HG02610 (cell line): ENCODE measurements at regions not wholly inside any gene's neighbourhood (a gene's known extent, or its start where the extent isn't known, plus 50 kb on each side); places are given as distances from the start of the nearest gene placed in this dataset.
"Not testable (repeated sequence)": the region's sequence is repeated elsewhere in the genome, so short reads cannot be mapped to it uniquely, and the experiment has no call there.

Source experiments
- ATAC-seq: cut with Tn5 transposase; IDR thresholded peaks from one replicate; pipeline ENCODE4 v1.9.1; 2021; ENCODE audit warnings: mild to moderate bottlenecking, moderate library complexity; ENCODE audit not compliant: unreplicated experiment

DNA sequence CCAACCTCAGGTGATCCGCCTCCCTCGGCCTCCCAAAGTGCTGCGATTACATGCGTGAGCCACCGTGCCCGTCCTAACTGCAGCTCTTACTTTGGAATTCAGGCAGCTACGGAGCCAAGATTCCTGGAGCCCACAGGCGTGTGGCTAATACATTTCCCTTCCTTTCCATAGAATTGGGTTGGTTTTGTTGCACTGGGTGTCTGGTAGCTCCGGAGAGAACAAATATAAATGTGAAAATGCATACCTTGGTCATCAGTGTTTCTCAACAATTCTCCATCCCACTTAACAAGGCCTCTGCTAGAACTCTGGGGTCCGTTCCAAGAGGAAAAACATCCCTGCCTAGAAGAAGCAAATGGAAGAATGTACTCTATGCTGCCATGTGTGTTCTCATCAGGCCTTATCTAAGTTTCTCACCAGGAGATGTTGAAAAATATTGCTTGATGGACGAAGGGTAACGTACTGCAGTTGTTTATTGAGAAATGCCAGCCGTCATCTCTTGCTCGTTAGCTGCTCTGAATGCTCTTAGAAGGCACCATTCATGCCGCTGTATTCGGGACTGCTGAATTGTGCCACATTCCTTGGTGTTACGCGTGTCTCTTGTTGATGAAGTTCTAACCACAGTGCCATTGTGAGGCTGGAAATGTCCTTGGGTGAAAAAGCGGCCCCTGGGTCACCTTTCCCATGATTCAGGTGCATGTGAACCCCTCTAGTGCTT is 50.5 kb upstream of the CD99 start:
- no peak for ATAC-seq

DNA sequence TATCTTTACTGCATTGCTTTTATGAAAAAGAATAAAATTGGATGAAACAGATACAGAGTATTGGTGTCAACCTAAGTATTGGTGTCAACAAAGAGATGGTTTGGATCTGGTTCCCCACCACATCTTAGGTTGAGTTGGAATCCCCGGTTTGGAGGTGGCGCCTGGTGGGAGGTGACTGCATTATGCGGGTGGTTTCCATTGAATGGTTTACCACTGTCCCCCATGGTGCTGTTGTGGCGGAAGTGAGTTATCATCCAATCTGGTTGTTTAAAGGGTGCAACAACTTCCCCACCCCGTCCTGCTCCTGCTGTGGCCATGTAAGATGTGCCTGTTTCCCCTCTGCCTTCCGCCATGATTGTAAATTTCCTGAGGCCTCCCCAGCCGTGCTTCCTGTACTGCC is 52.8 kb upstream of the CD99 start:
- no peak for ATAC-seq

DNA sequence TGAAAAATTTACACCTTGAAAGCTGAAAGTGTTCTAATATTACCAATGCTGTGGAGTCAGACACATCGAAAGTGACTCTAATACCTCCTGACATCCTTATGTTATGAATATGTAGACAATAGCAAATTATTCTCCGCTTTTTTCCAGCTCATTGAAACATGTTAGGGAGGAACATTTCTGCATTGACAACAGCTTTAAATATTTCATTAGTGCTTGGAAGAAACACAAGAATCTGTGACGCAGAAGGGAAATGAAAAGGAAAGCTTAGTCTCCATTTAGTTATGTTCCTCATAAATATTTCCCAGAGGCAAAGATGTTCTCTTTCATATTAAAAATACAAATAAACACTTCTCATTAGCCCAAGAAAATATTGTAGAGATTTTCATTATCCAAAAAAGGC is 55.8 kb upstream of the CD99 start:
- no peak for ATAC-seq

DNA sequence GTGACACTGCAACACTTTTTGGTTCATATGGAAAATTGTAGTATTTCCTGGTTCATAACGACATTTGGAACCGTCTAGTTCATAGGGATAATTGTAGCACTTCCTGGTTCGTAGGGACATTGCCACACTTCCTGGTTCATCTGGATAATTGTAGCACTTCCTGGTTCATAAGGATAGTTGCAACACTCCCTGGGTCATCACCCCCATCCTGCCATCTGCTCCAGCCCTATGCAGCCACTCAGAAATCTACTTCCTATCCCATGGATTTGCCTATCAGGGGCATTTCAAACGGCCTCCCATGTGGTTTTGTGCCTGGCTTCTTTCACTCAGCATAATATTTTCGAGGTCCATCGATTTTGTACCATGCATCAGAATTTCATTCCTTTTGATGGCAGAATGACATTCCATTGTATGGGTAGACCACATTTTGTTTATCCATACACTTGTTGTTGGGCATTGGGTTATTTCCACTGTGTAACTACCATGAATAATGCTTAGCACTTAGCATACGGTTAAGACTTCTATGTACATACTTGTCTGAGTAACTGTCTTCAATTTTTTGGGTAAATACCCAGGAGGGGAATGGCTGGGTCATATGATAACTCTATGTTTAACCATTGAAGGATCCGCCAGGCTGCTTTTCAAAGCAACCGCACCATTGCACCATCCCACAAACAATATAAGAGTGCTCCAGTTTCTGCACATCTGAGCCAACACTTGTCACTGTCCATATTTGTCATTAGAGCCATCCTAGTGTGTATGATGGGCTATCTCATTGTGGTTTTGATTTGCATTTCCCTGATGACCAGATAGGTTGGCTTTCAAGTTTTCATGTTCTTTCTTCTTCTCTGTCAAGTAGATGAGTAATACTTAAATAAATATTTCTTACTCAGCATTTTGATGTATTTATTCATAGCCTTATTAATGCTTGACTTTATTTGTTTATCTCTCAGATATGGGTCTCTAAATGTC is 58.3 kb upstream of the CD99 start:
- peak; percentile 51 for ATAC-seq

DNA sequence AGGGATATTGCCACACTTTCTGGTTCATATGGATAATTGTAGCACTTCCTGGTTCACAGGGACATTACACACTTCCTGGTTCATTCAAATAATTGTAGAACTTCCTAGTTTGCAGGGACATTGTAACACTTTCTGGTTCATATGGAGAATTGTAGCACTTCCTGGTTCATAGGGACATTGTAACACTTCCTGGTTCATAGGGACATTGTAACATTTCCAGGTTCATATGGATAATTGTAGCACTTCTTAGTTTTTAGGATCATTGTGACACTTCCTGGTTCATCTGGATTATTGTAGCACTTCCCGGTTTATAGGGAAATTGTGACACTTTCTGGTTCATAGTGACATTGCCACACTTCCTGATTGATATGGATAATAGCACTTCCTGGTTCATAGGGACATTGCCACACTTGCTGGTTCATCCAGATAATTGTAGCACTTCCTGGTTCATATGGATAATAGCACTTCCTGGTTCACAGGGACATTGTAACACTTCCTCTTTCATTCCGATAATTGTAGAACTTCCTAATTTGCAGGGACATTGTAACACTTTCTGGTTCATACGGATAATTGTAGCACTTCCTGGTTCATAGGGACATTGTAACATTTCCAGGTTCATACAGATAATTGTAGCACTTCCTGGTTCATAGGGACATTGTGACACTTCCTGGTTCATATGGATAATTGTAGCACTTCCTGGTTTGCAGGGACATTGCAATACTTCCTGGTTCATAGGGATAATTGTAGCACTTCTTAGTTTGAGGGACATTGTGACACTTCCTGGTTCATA is 59.2 kb upstream of the CD99 start:
- ATAC-seq: no peak

DNA sequence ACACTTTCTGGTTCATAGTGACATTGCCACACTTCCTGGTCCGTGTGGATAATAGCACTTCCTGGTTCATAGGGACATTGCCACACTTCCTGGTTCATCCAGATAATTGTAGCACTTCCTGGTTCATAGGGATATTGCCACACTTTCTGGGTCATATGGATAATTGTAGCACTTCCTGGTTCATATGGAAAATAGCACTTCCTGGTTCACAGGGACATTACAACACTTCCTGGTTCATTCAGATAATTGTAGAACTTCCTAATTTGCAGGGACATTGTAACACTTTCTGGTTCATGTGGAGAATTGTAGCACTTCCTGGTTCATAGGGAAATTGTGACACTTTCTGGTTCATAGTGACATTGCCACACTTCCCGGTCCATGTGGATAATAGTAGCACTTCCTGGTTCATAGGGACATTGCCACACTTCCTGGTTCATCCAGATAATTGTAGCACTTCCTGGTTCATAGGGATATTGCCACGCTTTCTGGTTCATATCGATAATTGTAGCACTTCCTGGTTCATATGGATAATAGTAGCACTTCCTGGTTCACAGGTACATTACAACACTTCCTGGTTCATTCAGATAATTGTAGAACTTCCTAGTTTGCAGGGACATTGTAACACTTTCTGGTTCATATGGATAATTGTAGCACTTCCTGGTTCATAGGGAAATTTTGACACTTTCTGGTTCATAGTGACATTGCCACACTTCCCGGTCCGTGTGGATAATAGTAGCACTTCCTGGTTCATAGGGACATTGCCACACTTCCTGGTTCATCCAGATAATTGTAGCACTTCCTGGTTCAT is 60.0 kb upstream of the CD99 start:
- not testable (repeated sequence) for ATAC-seq

DNA sequence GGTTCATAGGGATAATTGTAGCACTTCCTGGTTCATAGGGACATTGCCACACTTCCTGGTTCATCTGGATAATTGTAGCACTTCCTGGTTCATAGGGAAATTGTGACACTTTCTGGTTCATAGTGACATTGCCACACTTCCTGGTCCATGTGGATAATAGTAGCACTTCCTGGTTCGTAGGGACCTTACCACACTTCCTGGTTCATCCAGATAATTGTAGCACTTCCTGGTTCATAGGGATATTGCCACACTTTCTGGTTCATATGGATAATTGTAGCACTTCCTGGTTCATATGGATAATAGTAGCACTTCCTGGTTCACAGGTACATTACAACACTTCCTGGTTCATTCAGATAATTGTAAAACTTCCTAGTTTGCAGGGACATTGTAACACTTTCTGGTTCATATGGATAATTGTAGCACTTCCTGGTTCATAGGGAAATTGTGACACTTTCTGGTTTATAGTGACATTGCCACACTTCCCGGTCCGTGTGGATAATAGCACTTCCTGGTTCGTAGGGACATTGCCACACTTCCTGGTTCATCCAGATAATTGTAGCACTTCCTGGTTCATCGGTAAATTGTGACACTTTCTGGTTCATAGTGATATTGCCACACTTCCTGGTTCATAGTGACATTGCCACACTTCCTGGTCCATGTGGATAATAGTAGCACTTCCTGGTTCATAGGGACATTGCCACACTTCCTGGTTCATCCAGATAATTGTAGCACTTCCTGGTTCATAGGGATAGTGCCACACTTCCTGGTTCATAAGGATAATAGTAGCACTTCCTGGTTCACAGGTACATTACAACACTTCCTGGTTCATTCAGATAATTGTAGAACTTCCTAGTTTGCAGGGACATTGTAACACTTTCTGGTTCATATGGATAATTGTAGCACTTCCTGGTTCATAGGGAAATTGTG is 60.8 kb upstream of the CD99 start:
- not testable (repeated sequence) for ATAC-seq

DNA sequence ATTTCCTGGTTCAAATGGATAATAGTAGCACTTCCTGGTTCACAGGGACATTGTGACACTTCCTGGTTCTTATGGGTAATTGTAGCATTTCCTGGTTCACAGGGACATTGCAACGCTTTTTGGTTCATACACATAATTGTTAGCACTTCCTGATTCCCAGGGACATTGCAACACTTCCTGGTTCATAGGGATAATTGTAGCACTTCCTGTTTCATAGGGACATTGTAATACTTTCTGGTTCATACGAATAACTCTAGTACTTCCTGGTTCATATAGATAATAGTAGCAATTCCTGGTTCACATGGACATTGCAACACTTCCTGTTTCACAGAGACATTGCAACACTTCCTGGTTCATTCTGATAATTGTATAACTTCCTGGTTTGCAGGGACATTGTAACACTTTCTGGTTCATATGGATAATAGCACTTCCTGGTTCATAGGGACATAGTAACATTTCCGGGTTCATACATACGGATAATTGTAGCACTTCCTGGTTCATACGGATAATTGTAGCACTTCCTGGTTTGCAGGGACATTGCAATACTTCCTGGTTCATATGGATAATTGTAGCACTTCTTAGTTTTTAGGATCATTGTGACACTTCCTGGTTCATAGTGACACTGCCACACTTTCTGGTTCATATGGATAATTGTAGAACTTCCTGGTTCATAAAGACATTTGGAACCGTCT is 61.6 kb upstream of the CD99 start:
- ATAC-seq: no peak

DNA sequence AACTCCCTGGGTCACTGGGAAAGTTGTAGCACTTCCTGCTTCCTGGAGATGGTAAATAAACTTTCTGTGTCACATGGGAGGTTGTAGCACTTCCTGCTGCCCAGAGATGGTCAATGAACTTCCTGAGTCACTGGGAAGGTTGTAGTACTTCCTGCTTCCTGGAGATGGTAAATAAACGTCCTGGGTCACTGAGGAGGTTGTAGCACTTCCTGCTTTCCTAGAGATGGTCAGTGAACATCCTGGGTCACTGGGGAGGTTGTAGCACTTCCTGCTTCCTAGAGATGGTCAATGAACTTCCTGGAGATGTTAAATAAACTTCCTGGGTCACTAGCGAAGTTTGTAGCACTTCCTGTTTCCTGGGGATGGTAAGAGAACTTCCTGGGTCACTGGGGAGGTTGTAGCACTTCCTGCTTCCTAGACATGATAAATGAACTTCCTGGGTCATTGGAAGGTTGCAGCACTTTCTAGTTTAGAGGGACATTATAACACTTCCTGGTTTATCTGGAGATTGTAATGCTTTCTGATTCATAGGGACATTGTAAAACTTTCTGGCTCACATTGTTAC is 62.3 kb upstream of the CD99 start:
- ATAC-seq: no peak

DNA sequence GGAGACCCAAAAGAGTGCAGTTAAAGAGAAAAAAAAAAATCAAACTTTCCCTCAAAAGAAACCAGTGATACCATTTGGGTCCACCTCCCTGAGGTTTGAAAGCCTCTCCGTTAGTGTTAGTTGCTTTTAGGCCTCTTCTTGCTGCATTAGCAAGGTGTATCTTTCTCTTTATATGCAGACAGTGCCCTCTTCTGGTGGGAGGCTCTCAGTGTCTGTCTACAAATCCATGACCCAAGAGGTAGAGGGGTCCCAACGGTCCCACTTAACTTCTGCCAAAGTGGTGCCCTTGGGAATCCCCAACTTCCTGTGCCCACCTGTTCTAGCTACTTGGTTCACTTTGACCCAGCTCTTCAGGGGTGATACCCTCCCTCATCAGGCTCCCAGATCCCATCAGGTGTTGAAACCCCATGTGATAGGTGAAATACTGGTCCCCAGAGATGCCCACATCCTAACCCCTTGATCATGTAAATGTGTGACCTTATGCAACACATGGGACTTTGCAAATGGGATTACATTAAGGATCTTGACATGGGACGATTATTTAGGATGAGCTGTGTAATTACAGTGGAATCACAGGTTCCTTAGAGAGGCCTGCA is 63.7 kb upstream of the CD99 start:
- peak; percentile 81 for ATAC-seq

DNA sequence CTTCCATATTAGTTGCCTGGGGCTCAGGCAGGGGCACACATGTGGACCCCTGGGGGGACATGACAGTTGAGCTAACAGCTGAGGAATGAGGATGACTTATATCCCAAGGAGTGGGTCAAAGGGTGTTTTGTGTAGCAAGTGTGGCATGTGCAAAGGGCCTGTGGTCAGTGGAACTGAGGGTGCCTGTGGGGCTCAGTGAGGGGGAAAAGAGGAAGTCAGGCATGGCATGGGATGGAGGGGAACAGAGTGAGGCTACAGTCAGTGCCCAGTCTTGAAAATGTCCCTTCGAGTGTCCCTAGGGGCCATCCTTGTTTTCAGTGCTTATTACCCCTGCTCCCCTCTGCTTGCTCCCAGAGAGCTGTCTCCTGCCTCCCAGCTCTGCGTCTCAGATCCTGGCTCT is 64.3 kb upstream of the CD99 start:
- ATAC-seq: no peak

DNA sequence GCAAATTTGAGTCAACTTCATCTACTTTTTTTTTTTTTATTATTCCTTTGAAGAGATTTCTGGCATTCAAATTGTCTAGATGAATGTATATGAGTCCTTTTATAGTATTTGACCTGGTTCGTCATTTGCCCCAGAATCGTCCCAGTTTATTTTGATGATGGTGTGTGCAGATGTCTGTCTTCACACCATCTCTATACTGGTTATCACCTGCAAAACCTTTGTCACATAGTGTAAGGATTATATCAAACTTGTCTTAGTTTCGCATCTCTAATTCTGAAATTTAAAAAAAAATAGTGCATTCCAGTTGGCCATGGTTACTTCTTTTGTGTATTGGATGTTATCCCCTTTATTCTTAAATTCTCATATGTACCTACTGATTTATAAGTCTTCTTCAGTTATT is 70.5 kb upstream of the CD99 start:
- ATAC-seq: no peak

DNA sequence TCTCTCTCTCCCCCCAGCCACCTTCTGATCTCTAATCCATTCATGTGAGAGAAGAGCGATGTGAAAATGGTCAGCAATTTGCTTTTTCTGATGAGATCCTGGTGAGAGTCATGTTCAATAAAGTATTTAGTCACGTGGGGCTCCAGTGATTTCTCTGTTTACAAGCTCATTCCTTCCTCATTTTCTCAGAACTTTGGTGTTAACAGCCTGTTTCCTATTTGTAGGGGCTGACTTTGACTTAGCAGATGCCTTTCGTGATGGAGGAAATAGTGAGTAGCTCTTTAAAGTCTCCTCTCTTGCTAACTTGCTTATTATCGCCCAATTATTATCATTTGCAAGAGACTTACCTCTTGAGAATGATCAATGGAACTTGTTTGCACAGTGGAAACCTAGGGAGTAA is 72.6 kb upstream of the CD99 start:
- ATAC-seq: no peak

DNA sequence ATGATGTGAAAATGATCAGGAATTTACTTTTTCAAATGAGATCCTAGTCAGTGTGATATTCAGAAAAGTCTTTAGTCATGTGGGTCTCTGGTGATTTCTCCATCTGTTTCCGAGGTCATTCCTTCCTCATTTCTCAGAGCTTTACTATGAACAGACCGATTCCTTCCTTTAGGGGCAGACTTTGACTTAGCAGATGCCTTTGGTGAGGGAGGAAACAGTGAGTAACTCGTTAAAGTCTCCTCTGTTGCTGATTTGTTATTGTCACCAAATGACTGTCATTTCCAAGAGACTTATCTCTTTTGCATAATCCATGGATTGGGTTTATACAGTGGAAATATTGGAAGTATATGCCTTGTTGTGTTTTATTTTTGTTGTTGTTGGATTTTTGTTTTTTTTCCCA is 76.2 kb upstream of the CD99 start:
- ATAC-seq: no peak

DNA sequence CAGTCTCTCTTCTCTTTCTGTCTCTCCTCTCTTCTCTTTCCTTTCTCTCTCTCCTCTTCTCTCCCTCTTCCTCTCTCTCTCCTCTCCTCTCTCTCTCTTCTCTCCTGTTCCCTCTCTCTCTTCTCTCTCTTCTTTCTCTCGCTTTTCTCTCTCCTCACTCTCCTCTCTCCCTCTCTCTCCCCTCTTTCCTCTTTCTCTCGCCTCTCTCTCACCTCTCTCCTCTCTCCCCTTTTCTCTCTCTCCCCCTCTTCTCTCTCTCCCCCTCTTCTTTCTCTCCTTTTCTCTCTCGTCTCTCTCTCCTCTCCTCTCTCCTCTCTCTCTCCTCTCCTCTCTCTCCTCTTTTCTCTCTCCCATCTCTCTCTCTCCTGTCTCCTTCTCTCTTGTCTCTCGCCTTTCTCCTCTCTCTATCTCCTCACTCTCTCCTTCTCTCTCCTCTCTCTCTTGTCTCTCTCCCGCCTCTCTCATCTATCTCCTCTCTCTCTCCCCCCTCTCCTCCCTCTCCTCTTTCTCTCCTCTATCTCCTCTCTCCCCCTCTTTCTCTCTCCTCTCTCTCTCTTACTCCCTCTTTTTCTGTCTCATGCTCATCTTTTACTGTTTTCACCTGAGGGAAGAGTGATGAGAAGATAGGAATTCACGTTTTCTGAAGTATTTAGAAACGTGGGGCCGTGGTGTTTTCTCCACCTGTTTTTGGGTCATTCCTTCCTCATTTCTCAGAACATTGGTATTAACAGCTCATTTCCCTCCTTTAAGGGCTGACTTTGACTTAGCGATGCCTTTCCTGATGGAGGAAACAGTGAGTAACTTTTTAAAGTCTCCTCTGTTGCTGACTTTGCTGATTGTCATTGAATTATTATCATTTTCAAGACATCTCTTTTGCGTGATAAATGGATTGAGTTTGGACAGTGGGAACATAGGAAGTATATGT is 80.6 kb upstream of the CD99 start:
- no peak for ATAC-seq

DNA sequence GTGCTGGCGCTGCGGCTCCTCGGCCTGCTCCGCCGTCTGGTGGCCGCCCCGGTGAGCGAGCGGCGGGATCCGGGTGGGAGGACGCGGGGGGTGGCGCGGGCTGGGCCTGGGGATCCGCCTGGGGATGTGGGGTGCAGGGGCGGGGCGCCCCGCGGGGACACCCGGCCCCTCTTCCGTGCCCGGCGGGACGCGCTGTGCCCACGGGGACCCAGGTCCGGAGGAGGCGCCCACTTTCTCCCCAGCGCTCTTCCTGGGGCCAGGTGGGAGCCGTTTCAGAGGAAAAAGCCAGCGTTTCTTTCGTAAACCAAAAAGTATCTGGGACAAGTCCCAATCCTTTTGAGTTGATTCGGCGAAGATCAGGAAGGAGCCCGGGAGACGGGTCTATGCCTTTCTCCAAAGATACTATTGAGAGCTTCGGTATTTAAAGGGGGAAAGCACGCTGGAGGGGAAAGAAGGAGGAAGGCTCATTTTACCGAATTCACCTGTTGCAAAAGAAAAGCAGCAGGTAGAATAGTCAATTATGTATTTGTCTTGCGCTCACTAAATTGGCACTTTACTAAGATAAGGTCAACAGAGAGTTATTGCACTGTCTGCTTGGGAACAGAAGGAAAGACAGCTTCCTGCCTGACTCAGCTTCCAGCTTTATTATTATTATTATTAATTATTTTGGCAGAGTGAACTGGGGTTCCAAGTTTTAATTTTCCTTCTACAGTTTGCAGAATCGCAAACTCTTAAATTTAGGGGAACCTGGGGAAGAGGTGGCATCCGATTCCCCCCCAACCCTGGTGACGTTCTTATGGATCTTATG is 81.5 kb upstream of the CD99 start:
- ATAC-seq: peak; percentile 31
